ENCODE measurements at regions not wholly inside any gene's neighbourhood (a gene's known extent, or its start where the extent isn't known, plus 50 kb on each side); places are given as distances from the start of the nearest gene placed in this dataset.
"Not testable (repeated sequence)": the region's sequence is repeated elsewhere in the genome, so short reads cannot be mapped to it uniquely, and the experiment has no call there.

GRCh38 chr5:28947865-28948264 lies 1909.5 kb upstream of the CDH9 start:
- DNase-seq, result no peak

- DNase-seq, result no peak
These were observed 1907.5 kb upstream of the CDH9 start for GRCh38 chr5:28945859-28946258.

GRCh38 chr5:28929366-28929765 lies 1891.0 kb upstream of the CDH9 start:
- not testable (repeated sequence) for DNase-seq

- DNase-seq, result not testable (repeated sequence)
These were observed 1890.0 kb upstream of the CDH9 start for GRCh38 chr5:28928327-28928790.

- DNase-seq, result no peak
These were observed 1889.4 kb upstream of the CDH9 start for GRCh38 chr5:28927559-28928326.

GRCh38 chr5:28926422-28926821 lies 1888.0 kb upstream of the CDH9 start:
- no peak for DNase-seq

GRCh38 chr5:28917631-28918030 lies 1879.2 kb upstream of the CDH9 start:
- DNase-seq, result no peak

GRCh38 chr5:28914297-28914696 lies 1875.9 kb upstream of the CDH9 start:
- DNase-seq, result no peak

GRCh38 chr5:28903643-28904042 lies 1865.3 kb upstream of the CDH9 start:
- DNase-seq, result no peak

GRCh38 chr5:28896949-28897348 lies 1858.6 kb upstream of the CDH9 start:
- no peak for DNase-seq

GRCh38 chr5:28880936-28881335 lies 1842.5 kb upstream of the CDH9 start:
- DNase-seq, result no peak

- DNase-seq, result no peak
These were observed 1838.7 kb upstream of the CDH9 start for GRCh38 chr5:28877050-28877449.

GRCh38 chr5:28864006-28864405 lies 1825.6 kb upstream of the CDH9 start:
- no peak for DNase-seq

GRCh38 chr5:28862860-28863196 lies 1824.4 kb upstream of the CDH9 start:
- no peak for DNase-seq

GRCh38 chr5:28862137-28862859 lies 1823.9 kb upstream of the CDH9 start:
- no peak for DNase-seq

- no peak for DNase-seq
These were observed 1817.2 kb upstream of the CDH9 start for GRCh38 chr5:28855626-28856025.

- DNase-seq, result no peak
These were observed 1812.0 kb upstream of the CDH9 start for GRCh38 chr5:28850320-28850921.

GRCh38 chr5:28831042-28831441 lies 1792.7 kb upstream of the CDH9 start:
- no peak for DNase-seq

- DNase-seq, result no peak
These were observed 1784.8 kb upstream of the CDH9 start for GRCh38 chr5:28823231-28823630.

- no peak for DNase-seq
These were observed 1783.7 kb upstream of the CDH9 start for GRCh38 chr5:28822071-28822470.

GRCh38 chr5:28810751-28811136 lies 1772.4 kb upstream of the CDH9 start:
- DNase-seq, result no peak

- no peak for DNase-seq
These were observed 1771.7 kb upstream of the CDH9 start for GRCh38 chr5:28809811-28810750.
